Vagina (tissue), 2 donors: ENCODE measurements at regions not wholly inside any gene's neighbourhood (a gene's known extent, or its start where the extent isn't known, plus 50 kb on each side); places are given as distances from the start of the nearest gene placed in this dataset.

ENCODE experiments used
- DNase-seq, 2 donors: peaks; one replicate each; pipeline ENCODE4 v3.0.0-alpha.2; 2017; ENCODE audit errors: extremely low spot score in 2 of 2
- H3K27ac ChIP-seq: fragments of 200-600 bp; sonication (generic); one replicate; pipeline ENCODE4 v1.5.1; 2019
- H3K27me3 ChIP-seq: fragments of 200-600 bp; sonication (generic); one replicate; pipeline ENCODE4 v1.5.1; 2019
- H3K36me3 ChIP-seq, 2 donors: fragments of 200-600 bp; sonication (generic); one replicate each; pipeline ENCODE4 v1.5.1; 2017 to 2019
- H3K4me1 ChIP-seq: fragments of 200-600 bp; sonication (generic); one replicate; pipeline ENCODE4 v1.5.1; 2019
- H3K4me3 ChIP-seq, 2 donors: fragments of 200-600 bp; sonication (generic); 1 replicate in 1 of 2; 2 replicates in 1 of 2; pipeline ENCODE4 v1.5.1; 2016 to 2019
- H3K9me3 ChIP-seq: fragments of 200-600 bp; sonication (generic); one replicate; pipeline ENCODE4 v1.5.1; 2019
- POLR2A ChIP-seq, 2 donors: fragments of 450-650 bp; IDR thresholded peaks; one replicate each; pipeline ENCODE4 v1.6.1; 2017; ENCODE audit warnings: antibody characterized with exemption in 2 of 2, mild to moderate bottlenecking in 2 of 2, moderate library complexity in 2 of 2
- POLR2AphosphoS5 ChIP-seq, 2 donors: sonication (generic); formaldehyde crosslinking; IDR thresholded peaks; one replicate each; pipeline ENCODE4 v1.9.0; 2017; ENCODE audit warnings: antibody characterized with exemption in 2 of 2, mild to moderate bottlenecking in 2 of 2, low read depth in 1 of 2; ENCODE audit not compliant: insufficient read depth in 1 of 2
- intact Hi-C: fragments of 100-400 bp; cut with DNase I; formaldehyde crosslinking; loops from one replicate; pipeline ENCODE4 v1.15.1; 2023
- TF ChIP-seq, protein P1 (sequence below), 3 experiments: fragments of 450-650 bp in 2 of 3; fragments of 200-600 bp in 1 of 3; sonication (generic) in 1 of 3; IDR thresholded peaks; one replicate each; pipeline ENCODE4 v1.5.1; 2017 to 2019; ENCODE audit warnings: antibody characterized with exemption in 3 of 3, mild to moderate bottlenecking in 2 of 3, moderate library complexity in 2 of 3

DNA sequence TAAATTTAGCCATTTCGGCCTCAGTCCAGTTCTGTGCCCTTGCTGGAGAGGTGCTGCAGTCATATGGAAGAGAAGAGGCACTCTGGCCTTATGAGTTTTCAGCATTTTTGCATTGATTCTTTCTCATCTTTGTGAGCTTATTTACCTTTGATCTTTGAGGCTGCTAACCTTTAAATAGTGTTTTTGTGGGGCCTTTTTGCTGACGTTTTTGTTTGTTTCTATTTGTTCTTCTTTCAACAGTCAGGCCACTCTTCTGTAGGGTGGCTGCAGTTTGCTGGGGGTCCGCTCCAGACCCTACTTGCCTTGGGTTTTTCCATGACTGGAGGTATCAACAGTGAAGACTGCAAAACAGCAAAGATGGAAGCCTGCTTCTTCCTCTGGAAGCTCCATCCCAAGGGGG is 1951.7 kb upstream of the LRRTM1 start:
- DNase-seq: no peak
- H3K36me3 ChIP-seq: no peaks in the 10 kb centered on the region
- intact Hi-C loops: no loop called here
- H3K4me3 ChIP-seq: no peak overlapping the region
- no peaks in the 10 kb centered on the region for H3K27me3 ChIP-seq
- H3K27ac ChIP-seq: no peak overlapping the region
- no peaks in the 10 kb centered on the region for H3K4me1 ChIP-seq
- no peaks in the 10 kb centered on the region for H3K9me3 ChIP-seq
- TF ChIP-seq, protein P1, sequence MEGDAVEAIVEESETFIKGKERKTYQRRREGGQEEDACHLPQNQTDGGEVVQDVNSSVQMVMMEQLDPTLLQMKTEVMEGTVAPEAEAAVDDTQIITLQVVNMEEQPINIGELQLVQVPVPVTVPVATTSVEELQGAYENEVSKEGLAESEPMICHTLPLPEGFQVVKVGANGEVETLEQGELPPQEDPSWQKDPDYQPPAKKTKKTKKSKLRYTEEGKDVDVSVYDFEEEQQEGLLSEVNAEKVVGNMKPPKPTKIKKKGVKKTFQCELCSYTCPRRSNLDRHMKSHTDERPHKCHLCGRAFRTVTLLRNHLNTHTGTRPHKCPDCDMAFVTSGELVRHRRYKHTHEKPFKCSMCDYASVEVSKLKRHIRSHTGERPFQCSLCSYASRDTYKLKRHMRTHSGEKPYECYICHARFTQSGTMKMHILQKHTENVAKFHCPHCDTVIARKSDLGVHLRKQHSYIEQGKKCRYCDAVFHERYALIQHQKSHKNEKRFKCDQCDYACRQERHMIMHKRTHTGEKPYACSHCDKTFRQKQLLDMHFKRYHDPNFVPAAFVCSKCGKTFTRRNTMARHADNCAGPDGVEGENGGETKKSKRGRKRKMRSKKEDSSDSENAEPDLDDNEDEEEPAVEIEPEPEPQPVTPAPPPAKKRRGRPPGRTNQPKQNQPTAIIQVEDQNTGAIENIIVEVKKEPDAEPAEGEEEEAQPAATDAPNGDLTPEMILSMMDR (IDR thresholded peaks at IDR 0.05): no peak
- TF ChIP-seq POLR2A (IDR thresholded peaks at IDR 0.05): no peak
- no peak for TF ChIP-seq POLR2AphosphoS5 (IDR thresholded peaks at IDR 0.05; ENCODE audit: insufficient read depth in 1 of 2, low read depth in 1 of 2)

DNA sequence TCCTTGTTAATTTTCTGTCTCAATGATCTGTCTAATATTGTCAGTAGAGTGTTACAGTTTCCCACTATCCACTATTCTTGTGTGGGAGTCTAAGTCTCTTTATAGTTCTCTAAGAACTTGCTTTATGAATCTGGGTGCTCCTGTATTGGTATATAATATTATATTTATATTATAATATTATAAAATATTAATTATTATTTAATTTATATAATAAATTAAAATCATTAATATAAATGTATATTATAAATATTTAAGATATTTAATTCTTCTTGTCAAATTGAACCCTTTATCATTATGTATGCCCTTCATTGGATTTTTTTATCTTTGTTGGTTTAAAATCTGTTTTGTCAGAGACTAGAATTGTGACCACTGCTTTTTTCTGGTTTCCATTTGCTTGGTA is 1950.2 kb upstream of the LRRTM1 start:
- Histone ChIP-seq H3K4me1 (no peaks in the 10 kb centered on the region), H3K36me3 (no peaks in the 10 kb centered on the region), H3K27ac (no peak overlapping the region), H3K4me3 (no peak overlapping the region), H3K27me3 (no peaks in the 10 kb centered on the region), H3K9me3 (no peaks in the 10 kb centered on the region)
- no peak for DNase-seq
- intact Hi-C loops: no loop called here
- TF ChIP-seq POLR2AphosphoS5 (IDR thresholded peaks at IDR 0.05; ENCODE audit: insufficient read depth in 1 of 2, low read depth in 1 of 2): no peak
- TF ChIP-seq, protein P1 (IDR thresholded peaks at IDR 0.05): no peak
- TF ChIP-seq POLR2A (IDR thresholded peaks at IDR 0.05): no peak

DNA sequence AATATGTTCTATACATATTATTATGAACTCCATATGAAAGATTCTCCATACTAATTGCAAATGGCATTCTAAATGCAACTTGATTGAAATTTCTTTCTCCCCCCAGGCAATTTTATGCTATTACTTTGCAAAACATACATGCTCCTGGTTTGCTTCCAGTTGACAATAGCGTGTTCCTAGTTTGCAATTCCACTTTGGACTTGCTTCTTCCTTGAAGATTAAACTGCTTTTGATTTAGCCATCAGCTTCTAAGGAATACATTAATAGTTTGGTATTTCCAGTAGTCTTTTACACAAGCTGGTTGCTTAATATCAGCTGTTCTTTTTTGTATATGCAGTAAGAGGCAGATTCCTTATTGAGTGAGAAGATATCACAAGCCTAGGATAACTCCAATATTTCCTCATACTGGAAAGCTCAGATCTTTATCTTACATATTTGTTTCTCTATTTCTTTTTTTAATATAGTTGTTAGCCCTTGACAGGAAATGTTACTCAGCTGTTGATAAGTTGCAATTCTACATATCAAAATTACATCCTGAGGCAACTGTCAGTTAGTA is 1941.7 kb upstream of the LRRTM1 start:
- no peak overlapping the region for H3K27ac ChIP-seq
- DNase-seq: no peak
- no peaks in the 10 kb centered on the region for H3K36me3 ChIP-seq
- no peak overlapping the region for H3K4me3 ChIP-seq
- H3K9me3 ChIP-seq: no peaks in the 10 kb centered on the region
- no peaks in the 10 kb centered on the region for H3K27me3 ChIP-seq
- TF ChIP-seq, protein P1 (IDR thresholded peaks at IDR 0.05): no peak
- no peak for TF ChIP-seq POLR2AphosphoS5 (IDR thresholded peaks at IDR 0.05; ENCODE audit: insufficient read depth in 1 of 2, low read depth in 1 of 2)
- no peak for TF ChIP-seq POLR2A (IDR thresholded peaks at IDR 0.05)
- intact Hi-C loops: no loop called here
- no peaks in the 10 kb centered on the region for H3K4me1 ChIP-seq

DNA sequence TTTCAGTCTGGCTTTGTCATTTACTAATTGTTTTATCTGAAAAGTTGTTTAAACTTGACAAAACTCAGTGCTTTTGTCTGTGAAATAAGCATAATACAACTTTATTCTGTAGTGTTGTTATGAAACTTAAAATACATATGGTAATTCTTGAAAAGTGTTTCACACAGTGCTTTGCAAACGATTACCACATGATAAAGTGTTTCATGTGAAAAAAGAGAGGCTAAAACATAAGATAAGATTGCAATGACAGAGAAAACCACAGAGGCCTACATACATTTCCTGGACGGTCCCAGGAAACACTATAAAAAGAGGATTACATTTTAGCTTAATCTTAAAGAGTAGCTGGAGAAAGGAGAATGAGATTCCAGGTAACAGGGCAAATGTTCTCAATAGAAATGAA is 1934.6 kb upstream of the LRRTM1 start:
- no peaks in the 10 kb centered on the region for H3K27me3 ChIP-seq
- H3K4me1 ChIP-seq: no peaks in the 10 kb centered on the region
- no peak for TF ChIP-seq POLR2AphosphoS5 (IDR thresholded peaks at IDR 0.05; ENCODE audit: insufficient read depth in 1 of 2, low read depth in 1 of 2)
- TF ChIP-seq, protein P1 (IDR thresholded peaks at IDR 0.05): no peak
- TF ChIP-seq POLR2A (IDR thresholded peaks at IDR 0.05): no peak
- intact Hi-C loops: no loop called here
- no peak for DNase-seq
- no peak overlapping the region for H3K4me3 ChIP-seq
- H3K9me3 ChIP-seq: no peaks in the 10 kb centered on the region
- H3K27ac ChIP-seq: no peak overlapping the region
- H3K36me3 ChIP-seq: no peaks in the 10 kb centered on the region

DNA sequence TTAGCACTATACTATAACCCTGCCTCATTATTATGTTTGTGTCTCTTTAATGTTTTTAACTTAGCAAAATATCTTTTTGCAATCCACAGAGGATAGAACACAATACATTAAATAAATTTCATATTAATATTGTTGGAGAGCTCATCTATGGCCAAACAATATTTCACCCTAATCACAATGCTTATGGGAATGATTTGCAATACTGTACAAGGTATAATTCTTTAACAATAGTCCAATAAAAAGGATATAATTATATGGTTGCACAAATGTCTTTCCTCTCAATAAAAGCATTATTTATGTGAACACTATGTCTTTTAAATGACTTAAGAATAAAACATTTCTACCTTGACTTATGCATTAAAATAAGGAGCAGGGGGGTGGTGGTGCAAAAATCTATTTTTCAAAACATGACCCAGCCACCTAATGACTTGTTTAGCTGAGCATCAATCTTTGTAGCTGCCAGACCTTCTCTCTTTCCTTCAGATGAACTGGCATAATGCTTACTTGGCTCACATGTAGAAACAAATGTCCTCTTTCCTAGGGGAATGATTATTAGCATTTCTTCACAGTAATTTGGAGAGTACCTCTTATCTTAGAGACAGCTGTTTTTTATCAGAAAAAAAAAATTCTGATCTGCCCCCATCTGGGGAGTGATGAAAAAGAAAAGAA is 1933.6 kb upstream of the LRRTM1 start:
- intact Hi-C loops: no loop called here
- H3K27ac ChIP-seq: no peak overlapping the region
- DNase-seq: no peak
- H3K27me3 ChIP-seq: no peaks in the 10 kb centered on the region
- no peaks in the 10 kb centered on the region for H3K36me3 ChIP-seq
- H3K4me3 ChIP-seq: no peak overlapping the region
- no peaks in the 10 kb centered on the region for H3K4me1 ChIP-seq
- no peak for TF ChIP-seq POLR2AphosphoS5 (IDR thresholded peaks at IDR 0.05; ENCODE audit: insufficient read depth in 1 of 2, low read depth in 1 of 2)
- no peak for TF ChIP-seq POLR2A (IDR thresholded peaks at IDR 0.05)
- TF ChIP-seq, protein P1 (IDR thresholded peaks at IDR 0.05): no peak
- H3K9me3 ChIP-seq: no peaks in the 10 kb centered on the region
